Thyroid gland (tissue), 4 donors: ENCODE measurements at regions not wholly inside any gene's neighbourhood (a gene's known extent, or its start where the extent isn't known, plus 50 kb on each side); places are given as distances from the start of the nearest gene placed in this dataset.
"Not testable (repeated sequence)": the region's sequence is repeated elsewhere in the genome, so short reads cannot be mapped to it uniquely, and the experiment has no call there.

Source experiments
- CTCF ChIP-seq, 6 experiments: fragments of 200-600 bp in 3 of 6; fragments of 450-650 bp in 3 of 6; sonication (generic) in 3 of 6; IDR thresholded peaks; one replicate each; pipeline ENCODE4 v1.5.1; 2016 to 2019; ENCODE audit warnings: antibody characterized with exemption in 6 of 6, mild to moderate bottlenecking in 2 of 6, inconsistent platforms in 1 of 6, moderate library complexity in 1 of 6
- POLR2A ChIP-seq, 2 donors: fragments of 450-650 bp; IDR thresholded peaks; one replicate each; pipeline ENCODE4 v1.6.1; 2017; ENCODE audit warnings: antibody characterized with exemption in 2 of 2, mild to moderate bottlenecking in 2 of 2, moderate library complexity in 1 of 2

DNA sequence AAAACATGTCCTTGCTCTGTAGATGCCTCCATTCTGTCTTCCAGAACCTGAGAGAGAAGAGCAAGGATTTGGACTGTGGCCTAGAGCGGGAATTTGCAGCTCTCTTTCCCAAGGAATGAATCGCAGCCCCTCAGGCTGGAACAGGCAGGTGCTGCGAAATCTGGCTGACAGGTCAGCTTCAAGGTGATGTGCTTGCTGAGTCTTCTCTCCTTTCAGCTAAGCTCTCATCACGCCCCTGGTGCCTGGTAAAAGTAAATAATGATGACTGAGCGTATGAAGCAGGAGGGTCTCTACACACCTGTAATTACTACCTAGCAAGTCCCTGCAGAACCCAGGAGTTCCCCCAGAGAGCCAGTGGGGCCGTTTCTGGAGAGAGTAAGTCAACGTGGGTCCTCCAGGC, 204.3 kb upstream of the IRF2BP2 start:
- TF ChIP-seq CTCF, POLR2A (IDR thresholded peaks at IDR 0.05): not testable (repeated sequence)
